CD4-positive, alpha-beta T cell treated with Interleukin-2 at 100 ng/mL for 4 hours (primary cell): ENCODE measurements at regions not wholly inside any gene's neighbourhood (a gene's known extent, or its start where the extent isn't known, plus 50 kb on each side); places are given as distances from the start of the nearest gene placed in this dataset.

Experiments
- DNase-seq: peaks from one replicate; pipeline ENCODE4 v3.0.0-alpha.2; 2020; ENCODE audit warnings: low spot score

DNA sequence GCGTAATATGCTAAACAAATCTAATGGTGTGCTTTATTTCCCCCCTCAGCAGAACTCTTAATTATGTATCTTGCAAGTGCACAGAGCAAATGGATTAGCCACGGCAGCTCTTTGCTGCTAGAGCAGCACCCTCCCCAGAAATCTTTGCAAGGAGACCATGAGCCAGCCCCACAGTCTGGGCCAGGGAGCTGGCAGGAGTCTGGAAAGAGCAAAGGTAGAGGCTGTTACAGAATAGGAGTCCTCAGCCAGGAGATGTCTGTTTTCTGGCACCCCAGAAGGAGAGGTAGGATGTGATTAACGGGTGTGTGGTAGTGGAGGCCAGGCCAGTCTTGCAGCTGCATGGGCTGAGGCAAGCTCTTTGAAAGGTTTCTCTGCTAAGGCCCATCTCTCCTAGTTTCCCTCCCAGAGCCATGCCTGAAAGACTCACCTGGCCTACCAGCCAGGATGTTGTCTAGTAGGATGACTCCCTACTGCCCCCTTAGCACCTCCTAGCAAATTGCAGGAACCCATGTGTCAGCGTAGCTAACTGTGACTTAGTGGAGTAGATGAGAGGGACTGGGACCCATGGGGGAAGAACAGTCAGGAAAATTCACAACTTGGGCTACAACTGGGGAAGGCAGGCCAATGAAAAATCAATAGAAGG lies 557.2 kb downstream of the BUD13 start:
- DNase-seq, result no peak

DNA sequence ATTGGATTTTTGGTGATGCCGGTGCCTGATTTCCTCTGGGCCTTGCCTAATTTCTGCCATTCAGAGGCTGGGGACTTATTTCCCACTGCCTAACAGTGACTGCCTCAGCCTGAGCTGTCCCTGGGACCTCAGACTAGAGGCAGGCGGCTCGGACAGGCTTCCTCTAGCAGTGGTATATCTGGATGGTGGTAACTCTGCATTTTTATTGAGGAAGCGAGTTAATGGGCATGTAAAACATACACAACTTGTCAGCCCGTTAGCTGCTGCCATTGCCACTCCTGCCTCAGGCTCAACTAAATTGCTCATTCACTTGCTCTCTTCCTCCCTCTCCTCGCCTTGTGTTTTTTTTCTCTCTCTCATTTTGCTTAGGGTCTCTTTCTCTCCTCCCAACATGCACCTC lies 561.6 kb downstream of the BUD13 start:
- no peak for DNase-seq

DNA sequence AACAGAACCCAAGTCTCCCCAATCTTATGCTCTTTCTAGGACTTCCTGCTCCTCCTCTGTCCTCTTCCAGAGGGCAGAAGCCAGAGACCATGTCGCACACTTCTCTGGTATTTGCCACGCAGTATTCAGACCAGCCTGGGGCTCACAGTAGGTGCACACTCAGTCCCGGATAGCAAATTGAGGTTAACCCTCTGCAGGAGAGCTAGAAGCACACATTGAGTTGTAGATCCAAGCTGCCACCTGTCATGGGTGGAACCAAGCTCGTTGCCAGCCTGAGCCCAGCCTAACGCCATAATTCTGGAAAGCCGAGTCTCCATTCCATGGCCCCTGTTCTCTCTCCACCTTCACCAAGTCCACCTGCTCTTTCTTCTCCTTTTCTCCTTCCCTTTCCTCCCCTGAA lies 562.1 kb downstream of the BUD13 start:
- no peak for DNase-seq

DNA sequence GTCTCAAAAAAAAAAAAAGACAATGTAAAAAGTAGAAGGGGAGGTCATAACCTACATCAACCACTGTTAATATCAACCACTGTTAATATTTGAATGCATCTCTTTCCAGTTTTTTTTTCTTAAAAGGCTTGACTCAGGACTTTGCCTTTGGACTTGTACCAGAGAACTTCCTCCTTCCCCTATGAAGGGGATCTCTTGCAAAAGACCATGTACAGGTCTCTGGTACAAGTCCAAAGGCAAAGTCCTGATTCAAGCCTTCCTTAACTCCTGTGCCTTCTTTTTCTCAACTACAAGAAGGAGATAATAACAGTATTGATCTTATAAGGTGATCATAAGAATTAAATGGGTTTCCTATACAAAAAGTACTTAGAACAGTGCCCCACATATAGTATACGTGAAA lies 563.5 kb downstream of the BUD13 start:
- no peak for DNase-seq

DNA sequence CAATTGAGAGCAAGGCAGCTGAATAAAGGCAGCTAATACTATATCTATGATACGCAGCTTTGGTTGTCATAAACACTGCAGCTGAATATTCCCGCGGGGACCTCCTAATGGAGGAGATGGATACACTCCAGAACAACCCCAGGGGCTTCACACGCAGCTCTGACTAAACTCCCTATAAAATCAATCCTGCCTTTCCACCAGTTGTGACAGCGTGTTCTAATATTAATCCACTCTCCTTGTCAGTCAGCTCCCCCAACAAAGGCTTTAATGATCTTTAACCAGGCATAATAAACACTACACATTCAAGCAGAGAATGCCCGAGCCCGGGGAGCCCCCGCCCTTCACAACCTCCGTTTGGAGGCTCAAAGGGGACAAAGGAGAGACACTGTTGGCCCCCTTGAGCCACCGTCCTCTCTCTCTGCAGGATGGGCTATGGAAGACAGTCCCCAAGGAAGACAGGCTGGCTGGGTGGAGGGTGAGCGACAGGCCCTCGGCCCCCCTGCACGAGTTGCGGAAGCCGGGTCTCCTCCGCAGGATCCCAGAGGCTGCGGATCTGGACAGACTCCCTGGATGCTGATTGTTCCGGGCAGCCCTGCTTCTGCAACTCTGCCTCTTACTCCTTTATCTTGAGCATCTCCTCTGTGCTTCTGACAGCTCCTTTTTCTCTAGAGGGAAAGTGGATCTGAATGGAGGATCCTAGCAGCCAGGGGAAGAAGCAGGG lies 565.2 kb downstream of the BUD13 start:
- DNase-seq, result no peak

DNA sequence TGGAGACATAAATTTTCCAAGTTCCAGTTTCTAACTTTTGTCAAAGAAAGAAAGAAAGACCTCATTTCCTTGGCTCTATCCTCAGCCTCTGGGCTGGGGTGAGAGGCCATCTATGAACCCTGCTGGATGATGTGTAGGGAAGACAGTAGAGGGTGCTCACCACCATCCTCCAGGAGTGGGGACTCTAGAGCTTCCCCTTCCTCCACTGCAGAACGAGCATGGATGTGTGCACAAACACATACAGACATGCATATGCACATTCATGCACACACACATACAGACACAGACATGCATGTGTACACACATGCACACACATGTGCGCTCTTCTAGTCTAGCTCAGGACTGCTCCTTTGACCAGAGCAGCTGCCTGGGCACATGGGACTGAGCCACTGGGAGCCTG lies 565.8 kb downstream of the BUD13 start:
- DNase-seq, result no peak

DNA sequence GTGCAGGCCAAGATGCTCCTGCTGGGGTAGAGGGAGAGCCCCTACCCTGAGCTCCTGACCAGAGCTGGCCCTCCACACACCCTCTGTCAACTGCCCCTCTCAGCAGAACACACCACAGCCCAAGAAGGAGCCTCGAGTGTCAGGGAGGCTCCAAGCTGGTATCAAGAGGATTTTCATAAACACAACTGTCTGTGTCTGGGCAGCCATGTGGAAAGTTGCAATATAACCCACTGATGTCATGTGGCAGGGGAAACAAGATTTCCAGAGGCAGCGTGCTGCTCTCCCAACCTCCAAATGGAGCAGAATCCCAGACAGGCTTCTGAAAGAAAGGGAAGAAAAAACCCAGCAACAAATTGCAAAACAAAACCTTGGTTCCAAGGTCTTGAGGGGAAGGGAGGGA lies 569.9 kb downstream of the BUD13 start:
- no peak for DNase-seq

DNA sequence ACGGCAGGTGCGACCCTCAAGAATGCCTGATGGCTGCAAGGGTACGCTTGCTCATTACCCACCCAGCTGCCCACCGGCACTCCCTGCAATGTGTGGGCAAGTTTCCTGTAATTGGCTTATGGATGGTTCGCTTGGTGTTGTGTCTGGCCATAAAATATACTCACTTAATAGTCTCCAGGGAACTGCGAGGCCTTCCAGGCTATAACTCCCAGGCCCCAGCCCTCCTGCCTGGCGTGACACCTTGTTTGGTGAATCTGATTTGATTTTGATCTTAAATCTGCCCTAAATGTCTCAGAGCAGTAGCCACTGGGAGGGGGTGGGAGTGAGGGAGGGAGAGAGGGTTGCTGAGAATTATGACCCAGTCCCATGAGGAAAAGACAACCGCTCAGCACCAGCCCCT lies 572.2 kb downstream of the BUD13 start:
- DNase-seq, result no peak

DNA sequence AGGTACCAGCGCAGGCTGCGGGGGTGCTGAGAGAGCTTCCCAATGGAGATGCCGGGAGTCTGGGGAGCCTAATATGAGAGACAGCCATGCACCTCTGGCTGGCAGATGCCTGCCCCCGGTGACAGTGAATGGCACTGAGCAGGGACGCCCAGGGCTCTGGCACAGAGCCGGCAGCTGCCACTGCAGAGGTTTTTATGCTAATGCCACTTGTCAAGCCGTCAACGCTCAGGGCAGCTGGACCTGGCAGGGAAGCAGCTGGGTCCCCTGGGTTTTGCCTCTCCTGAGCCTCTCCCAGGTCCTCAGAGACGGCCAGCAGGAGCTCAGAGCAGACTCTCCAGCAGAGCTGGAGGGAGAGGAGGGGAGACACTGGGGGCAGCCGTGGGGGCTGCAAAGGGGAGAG lies 573.6 kb downstream of the BUD13 start:
- no peak for DNase-seq

DNA sequence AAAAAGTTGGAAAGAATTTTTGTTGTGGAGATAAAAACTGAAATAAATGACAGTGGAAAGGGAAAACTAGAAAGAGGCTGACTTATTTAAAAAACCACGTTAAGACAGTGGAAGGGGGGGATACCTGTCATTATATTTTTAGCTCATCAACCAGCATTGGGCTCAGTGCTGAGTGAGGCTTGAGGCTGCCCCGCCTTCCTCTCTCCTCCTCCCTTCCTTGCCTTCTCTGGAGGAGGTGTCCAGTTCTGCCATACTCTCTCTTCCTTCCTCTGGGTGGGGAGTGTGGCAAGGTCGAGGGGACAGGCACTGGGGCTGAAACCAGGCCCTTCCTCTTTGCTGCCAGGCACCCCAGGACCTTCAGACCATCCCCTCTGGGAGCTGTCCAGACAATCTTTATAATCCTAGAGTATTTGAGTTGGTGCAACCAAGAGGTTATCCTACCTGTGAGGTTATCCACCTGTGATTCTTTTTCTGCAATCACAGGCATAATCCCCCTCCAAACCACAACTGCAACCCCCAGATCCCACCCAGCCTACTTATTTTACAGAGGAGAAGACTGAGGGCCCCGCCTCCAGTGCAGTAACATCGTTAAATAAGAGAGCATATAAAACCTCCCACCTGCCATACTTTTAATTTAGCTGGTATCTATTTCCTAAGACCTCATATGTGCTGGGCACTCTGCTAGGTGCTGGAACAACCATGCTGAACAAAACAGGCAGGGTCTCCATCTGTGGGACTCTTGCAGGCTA lies 578.5 kb downstream of the BUD13 start:
- DNase-seq, result no peak

DNA sequence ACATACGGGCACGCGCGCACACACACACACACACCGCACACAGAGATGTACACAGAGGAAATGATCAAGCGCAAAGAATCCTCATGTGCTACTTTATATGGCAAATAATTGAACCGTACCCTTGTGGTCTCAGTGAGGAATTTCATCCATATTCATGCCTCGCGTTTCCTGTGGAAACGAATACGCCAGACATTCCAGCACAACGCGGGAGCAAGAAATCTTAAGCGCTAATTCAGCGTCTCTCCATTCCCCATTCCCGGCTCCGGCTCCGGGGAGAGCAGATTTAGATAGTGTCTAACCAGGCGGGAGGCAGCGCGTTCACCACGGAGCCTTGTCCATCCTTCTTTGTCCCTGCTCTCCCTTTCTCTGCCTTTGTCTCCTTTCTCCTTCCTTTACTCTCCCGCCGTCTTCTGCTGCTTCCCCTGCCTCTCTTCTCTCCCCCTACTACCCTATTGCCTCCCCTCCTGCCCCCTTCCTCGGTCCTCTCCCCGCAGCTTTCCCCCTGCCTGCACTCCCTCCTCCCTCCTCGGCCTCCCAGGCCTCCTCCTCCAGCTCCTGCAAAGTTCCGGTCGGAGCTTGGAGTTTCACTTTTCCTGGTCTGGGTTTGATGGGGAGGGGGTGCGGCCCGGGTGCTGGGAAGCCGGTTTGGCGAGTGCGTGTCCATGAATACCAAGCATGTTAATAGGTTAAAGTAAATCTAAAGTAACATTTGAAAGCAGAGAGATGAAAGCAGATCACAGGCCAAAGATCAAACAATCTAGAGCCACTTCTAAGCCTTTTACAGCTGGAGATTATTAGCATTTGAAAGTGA lies 579.3 kb downstream of the BUD13 start:
- DNase-seq, result no peak

DNA sequence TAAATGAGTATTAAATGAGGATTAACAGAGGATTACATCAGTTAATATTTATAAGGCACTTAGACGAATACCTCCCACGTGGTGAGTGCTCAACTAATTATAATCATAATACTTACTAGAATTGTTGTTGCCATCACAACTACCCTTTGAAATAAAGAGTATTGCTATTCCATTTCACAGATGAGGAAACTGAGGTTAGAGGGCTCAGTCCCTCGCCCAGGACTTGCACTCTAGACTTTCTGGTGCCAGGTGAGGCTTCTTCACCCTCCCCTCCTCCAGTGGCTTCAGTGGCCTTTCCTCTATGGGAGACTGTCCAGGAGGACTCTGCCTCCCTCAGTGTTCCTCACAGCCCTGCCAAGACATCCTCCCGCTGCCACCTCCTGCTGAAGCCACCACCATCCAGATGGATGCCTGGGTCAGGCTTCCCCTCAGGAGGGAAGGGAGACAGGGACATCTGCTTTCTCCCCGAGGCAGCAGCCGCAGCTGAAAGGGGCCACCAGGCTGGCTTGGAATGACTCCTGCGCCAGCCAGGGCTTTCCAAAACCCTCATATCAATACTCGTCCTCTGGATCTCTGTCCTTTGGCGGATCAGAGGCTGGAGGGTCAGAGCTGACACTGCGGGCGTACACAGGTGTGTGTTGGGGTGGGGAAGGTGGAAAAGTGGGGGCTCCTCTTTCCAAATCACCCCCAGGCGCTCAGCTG lies 580.1 kb downstream of the BUD13 start:
- DNase-seq, result no peak

DNA sequence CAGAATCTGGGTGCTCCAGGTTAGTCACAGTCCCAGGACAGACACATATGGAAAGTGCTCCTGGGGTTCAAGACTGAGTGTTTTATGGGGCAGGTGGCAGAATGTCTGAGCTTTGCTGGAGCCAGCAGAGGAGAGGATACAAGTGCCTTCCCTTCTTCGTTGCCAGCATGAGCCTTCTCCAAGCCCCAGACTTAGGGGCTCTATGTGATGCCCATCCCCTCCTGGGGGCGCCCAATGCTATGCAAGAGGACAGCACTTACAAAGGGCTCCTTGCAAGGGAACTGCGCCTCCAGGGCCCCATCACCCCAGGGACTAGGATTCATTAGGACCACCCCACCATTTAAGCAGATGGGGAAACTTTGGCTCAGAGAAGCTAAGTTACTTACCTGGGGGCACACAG lies 581.9 kb downstream of the BUD13 start:
- DNase-seq, result no peak

DNA sequence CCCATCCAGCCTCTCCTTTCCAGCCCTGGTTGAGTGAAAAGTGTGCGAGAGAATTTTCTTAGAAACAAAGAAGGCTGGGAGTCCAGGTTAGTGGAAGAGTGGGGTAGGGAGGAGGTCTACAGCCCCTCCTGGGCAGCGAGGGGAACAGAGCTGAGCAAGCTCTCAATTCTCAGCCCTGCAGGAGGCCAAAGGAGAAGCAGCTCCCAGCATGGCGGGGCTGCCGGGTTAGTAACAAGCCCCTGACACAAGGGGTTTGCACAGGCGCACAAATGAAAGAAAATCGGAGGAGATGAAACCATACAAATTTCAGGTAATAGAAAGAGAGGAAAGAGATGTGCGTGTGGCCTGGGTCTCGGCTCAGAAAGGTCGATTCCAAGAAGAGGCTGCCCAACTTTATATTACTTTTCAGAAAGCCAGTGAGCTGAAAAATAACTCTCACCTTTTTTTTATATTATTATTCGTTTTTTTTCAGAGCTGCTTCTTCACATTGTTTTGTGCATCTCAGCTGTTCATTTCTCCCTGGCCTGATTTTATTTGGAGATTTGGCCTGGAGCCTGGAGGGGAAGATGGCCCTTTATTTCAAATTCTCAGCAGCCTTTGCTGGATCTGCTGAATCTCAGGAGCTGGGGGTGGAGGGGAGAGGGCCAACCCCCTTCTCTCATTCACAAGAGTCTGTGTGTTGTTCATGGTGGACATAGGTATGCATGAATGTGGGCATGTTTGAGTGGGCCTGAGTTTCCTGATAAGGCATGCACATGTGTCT lies 583.2 kb downstream of the BUD13 start:
- no peak for DNase-seq

DNA sequence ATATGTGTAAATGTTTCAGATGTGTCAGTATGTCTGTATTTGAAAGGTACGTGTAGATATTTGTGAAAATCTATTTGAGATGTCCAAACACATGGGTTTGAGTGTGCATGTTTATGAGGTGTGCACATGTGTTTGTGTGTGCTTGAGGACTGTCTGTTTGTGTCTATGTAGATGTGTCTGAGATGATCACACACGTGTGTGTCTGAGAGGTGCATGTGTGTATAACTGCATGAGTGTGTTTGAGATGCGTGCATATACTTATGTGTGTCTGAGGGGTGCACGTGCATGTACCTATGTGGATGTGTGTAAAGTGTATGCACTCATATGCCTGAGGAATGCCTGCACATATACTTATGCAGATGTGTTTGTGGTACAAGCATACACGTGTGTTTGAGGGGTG lies 584.4 kb downstream of the BUD13 start:
- DNase-seq, result no peak

DNA sequence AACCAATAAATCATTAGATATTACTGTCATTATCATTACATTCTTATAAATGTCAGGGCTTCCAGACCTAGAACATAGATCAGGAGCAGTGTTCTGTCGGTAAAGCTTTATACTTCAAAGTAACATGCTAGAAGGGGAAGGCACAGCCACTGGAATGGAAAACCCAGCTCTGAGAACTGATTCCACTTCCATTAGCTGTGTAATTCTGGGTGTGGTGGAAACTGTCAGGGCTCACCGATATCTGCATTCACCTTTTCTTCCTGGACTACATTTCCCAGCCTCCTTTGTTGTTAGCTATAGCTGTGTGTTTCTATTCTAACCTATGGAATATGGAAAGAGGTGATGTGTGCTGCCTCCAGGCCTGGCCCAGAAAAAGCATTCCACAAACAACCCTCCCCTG lies 585.8 kb downstream of the BUD13 start:
- no peak for DNase-seq

DNA sequence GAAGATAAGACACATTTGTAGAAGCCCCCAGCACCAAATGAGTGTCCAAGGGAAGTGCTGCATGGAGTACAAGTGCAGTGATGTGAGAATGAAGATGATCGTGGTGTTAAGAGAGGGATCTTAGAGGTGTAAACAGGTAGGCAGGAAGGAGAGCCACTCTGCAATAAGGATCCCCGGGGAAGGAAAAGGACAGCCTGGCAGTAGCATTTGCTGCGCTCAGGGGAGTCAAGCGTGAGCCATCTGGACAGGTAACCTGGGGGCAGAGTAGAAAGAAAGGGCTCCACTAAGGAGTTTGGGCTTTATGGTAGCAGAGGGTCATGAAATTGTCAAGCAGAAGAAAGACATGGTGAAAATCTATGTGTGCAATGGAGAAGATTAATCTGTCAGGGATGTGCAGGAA lies 587.2 kb downstream of the BUD13 start:
- DNase-seq, result no peak

DNA sequence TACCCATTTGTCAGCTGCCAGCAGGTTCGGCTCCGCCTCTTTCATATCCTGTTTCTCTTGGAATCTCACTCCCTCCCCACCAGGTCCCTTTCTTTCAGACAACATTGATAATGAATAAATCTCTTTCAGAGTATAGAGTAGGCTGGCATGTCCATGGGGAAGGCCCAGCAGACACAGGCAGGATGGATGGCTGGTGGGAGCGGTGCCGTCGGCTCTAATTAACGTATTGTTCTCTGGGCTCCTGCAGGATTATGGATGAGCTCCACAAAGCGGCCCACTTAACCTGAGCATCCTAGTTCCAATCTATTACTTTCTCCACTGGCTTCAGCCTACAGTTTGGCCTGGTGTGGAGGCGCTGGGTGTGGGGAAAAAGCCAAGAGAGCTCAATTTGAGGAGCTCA lies 588.0 kb downstream of the BUD13 start:
- DNase-seq, result no peak

DNA sequence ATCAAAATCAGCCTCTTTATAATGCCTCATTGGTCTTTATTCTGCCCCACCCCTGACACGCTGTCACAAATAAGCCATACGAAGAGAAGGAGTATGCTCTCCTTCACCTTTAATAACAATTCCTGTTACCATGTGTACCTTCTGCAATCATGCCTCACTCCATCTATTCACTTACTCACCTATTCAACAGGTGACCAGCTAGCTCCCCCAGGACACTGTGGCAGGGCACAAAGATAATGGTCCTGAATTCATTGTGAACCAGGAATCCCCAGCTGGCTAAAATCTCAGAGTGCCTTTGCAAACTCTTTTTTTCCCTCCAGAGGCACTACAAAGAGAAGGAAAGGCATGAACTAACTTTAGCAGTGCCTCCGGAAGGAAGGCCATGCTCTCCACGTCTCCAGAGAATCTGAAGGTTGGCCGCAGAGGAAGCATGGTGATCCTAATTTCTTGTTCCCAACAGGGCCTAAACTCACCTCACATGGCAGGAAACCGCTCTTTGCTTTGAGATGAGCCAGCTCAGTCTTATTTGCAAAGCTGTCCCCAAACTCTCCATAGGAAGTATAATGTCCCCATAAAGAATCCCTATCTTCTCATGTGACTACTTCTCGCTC lies 590.3 kb downstream of the BUD13 start:
- DNase-seq, result no peak

DNA sequence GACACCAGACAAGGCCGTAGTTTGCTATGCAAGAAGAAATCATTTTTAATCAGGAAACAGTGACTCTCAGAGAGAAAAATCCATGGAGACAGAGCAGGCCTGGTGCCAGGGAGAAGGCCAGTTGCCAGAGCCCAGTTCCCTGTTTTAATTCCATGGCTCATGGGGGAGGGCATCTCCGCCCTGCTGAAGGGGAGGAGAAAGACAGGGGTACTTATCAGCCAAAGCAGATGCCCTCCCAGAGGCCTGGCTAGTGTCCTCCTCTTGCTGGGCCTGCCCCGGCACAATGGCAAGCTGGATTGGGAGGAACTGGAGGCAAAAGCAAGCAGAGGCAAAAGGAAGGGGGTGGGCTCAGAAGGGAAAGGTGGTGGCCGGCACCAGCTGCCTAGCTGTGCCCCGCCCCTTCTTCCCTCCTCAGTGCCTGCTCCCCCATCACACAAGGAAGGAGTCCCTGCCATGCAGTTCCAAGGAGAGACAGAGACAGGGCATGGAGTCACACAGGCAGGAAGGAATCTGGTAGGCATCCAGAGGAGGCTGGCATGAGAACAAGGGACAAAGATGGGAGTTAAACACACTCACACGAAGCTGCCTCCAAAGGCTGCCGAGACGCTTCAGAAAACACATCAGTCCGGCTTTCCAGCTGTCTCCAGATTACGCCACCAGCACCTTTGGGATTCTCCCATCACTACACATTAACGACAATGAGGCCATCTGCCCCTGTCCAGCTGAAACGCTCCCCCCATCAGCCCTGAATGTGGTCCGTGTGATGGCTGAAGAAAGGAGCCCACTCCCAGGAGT lies 591.8 kb downstream of the BUD13 start:
- DNase-seq, result no peak
